ENCODE measurements at regions not wholly inside any gene's neighbourhood (a gene's known extent, or its start where the extent isn't known, plus 50 kb on each side); places are given as distances from the start of the nearest gene placed in this dataset.

DNA sequence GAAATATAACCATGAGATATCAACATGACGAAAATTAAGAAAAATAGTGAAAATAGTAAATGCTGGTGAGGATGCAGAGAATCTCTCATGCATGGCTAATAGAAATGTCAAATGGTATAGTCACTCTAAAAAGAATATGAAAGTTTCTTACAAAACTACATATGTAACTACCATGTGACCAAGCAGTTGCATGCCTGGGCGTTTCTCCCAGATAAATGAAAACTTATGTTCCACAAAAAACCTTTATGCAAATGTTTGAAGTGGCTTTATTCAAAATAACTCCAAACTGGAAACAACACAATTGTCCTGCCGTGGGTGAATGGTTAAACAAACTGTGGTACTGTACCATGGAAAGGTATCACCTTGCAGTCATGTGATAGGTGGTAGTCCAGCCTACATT lies 112.4 kb downstream of the HDGFL1 start:
- TF ChIP-seq, protein P1, sequence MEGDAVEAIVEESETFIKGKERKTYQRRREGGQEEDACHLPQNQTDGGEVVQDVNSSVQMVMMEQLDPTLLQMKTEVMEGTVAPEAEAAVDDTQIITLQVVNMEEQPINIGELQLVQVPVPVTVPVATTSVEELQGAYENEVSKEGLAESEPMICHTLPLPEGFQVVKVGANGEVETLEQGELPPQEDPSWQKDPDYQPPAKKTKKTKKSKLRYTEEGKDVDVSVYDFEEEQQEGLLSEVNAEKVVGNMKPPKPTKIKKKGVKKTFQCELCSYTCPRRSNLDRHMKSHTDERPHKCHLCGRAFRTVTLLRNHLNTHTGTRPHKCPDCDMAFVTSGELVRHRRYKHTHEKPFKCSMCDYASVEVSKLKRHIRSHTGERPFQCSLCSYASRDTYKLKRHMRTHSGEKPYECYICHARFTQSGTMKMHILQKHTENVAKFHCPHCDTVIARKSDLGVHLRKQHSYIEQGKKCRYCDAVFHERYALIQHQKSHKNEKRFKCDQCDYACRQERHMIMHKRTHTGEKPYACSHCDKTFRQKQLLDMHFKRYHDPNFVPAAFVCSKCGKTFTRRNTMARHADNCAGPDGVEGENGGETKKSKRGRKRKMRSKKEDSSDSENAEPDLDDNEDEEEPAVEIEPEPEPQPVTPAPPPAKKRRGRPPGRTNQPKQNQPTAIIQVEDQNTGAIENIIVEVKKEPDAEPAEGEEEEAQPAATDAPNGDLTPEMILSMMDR (IDR thresholded peaks at IDR 0.05) = no peak
- TF ChIP-seq POLR2AphosphoS5 (IDR thresholded peaks at IDR 0.05) (no peak), EP300 (IDR thresholded peaks at IDR 0.05) (no peak)
